ENCODE measurements at regions not wholly inside any gene's neighbourhood (a gene's known extent, or its start where the extent isn't known, plus 50 kb on each side); places are given as distances from the start of the nearest gene placed in this dataset.
"Not testable (repeated sequence)": the region's sequence is repeated elsewhere in the genome, so short reads cannot be mapped to it uniquely, and the experiment has no call there.

- peak; percentile 38 for DNase-seq
These were observed 124.6 kb upstream of the KCNAB1 start for GRCh38 chr3:155995525-155996370.

GRCh38 chr3:155996882-155997281 is 123.5 kb upstream of the KCNAB1 start:
- no peak for DNase-seq

GRCh38 chr3:155998173-155998572 is 122.2 kb upstream of the KCNAB1 start:
- not testable (repeated sequence) for DNase-seq

- no peak for DNase-seq
These were observed 114.6 kb upstream of the KCNAB1 start for GRCh38 chr3:156005736-156006135.

- no peak for DNase-seq
These were observed 109.5 kb upstream of the KCNAB1 start for GRCh38 chr3:156010829-156011228.

GRCh38 chr3:156014489-156014888 is 105.9 kb upstream of the KCNAB1 start:
- no peak for DNase-seq

GRCh38 chr3:156016902-156017301 is 103.5 kb upstream of the KCNAB1 start:
- DNase-seq: no peak

GRCh38 chr3:156017352-156018030 is 102.9 kb upstream of the KCNAB1 start:
- DNase-seq: no peak

- DNase-seq: no peak
These were observed 95.4 kb upstream of the KCNAB1 start for GRCh38 chr3:156024904-156025533.

- DNase-seq: no peak
These were observed 91.2 kb upstream of the KCNAB1 start for GRCh38 chr3:156029208-156029607.

- no peak for DNase-seq
These were observed 89.7 kb upstream of the KCNAB1 start for GRCh38 chr3:156030723-156031122.

GRCh38 chr3:156033428-156033827 is 87.0 kb upstream of the KCNAB1 start:
- DNase-seq: no peak

GRCh38 chr3:156035158-156035557 is 85.2 kb upstream of the KCNAB1 start:
- no peak for DNase-seq

- DNase-seq: no peak
These were observed 83.9 kb upstream of the KCNAB1 start for GRCh38 chr3:156036258-156037053.

GRCh38 chr3:156037356-156037755 is 83.0 kb upstream of the KCNAB1 start:
- DNase-seq: no peak

GRCh38 chr3:156038869-156039268 is 81.5 kb upstream of the KCNAB1 start:
- DNase-seq: no peak

- no peak for DNase-seq
These were observed 80.3 kb upstream of the KCNAB1 start for GRCh38 chr3:156040041-156040440.

GRCh38 chr3:156041216-156041841 is 79.0 kb upstream of the KCNAB1 start:
- DNase-seq: not testable (repeated sequence)

GRCh38 chr3:156041856-156042255 is 78.5 kb upstream of the KCNAB1 start:
- DNase-seq: not testable (repeated sequence)

GRCh38 chr3:156043832-156044633 is 76.3 kb upstream of the KCNAB1 start:
- DNase-seq: not testable (repeated sequence)

GRCh38 chr3:156044634-156044975 is 75.8 kb upstream of the KCNAB1 start:
- DNase-seq: no peak

- DNase-seq: not testable (repeated sequence)
These were observed 71.9 kb upstream of the KCNAB1 start for GRCh38 chr3:156048483-156048882.

Measured in DMS79 treated with DMSO at 0.1 percent for 48 hours (cell line).